SK-N-MC (cell line): ENCODE measurements at regions not wholly inside any gene's neighbourhood (a gene's known extent, or its start where the extent isn't known, plus 50 kb on each side); places are given as distances from the start of the nearest gene placed in this dataset.
"Not testable (repeated sequence)": the region's sequence is repeated elsewhere in the genome, so short reads cannot be mapped to it uniquely, and the experiment has no call there.

Source experiments
- DNase-seq: peaks from one replicate; pipeline ENCODE4 v3.0.0-alpha.2; 2011; ENCODE audit warnings: low read depth, low spot score
- H3K27ac ChIP-seq: fragments of 200-600 bp; sonication (generic); 2 replicates; pipeline ENCODE4 v1.5.1; 2016; ENCODE audit warnings: mixed run types
- H3K36me3 ChIP-seq: fragments of 200-600 bp; sonication (generic); 2 replicates; pipeline ENCODE4 v1.6.1; 2017; ENCODE audit warnings: antibody characterized with exemption, low read length, mixed read lengths; ENCODE audit not compliant: insufficient read depth
- H3K4me3 ChIP-seq: fragments of 200-600 bp; sonication (generic); 2 replicates; pipeline ENCODE4 v1.5.1; 2016
- H3K9ac ChIP-seq: fragments of 200-600 bp; sonication (generic); 2 replicates; pipeline ENCODE4 v1.8.0; 2017; ENCODE audit warnings: mixed run types, mixed read lengths; ENCODE audit not compliant: insufficient read length
- H3K9me3 ChIP-seq: fragments of 200-600 bp; sonication (generic); 2 replicates; pipeline ENCODE4 v1.6.1; 2017; ENCODE audit warnings: low read depth, mild to moderate bottlenecking, antibody characterized with exemption, low read length, moderate library complexity, mixed read lengths
- EZH2 ChIP-seq: fragments of 200-600 bp; sonication (generic); IDR thresholded peaks from one replicate; pipeline ENCODE4 v1.6.1; 2017; ENCODE audit warnings: antibody characterized with exemption
- FOXP2 ChIP-seq: optimal IDR thresholded peaks from 2 replicates; pipeline ENCODE3; 2011; ENCODE audit warnings: mild to moderate bottlenecking, moderate library complexity; ENCODE audit not compliant: insufficient read depth; ENCODE audit errors: extremely low read length, control extremely low read depth
- POLR2AphosphoS5 ChIP-seq: IDR thresholded peaks from 2 replicates; pipeline ENCODE4 v1.6.1; 2012; ENCODE audit warnings: mild to moderate bottlenecking, low read depth, low read length, borderline replicate concordance

- H3K4me3 ChIP-seq, H3K9ac ChIP-seq, H3K36me3 ChIP-seq, H3K27ac ChIP-seq, H3K9me3 ChIP-seq, DNase-seq: not testable (repeated sequence)
These were observed 101.8 kb downstream of the ATP6V0E2 start for GRCh38 chr7:149975608-149976007.

GRCh38 chr7:149978537-149978936 lies 104.8 kb downstream of the ATP6V0E2 start:
- not testable (repeated sequence) for H3K36me3 ChIP-seq, H3K9ac ChIP-seq, DNase-seq, H3K4me3 ChIP-seq, H3K27ac ChIP-seq, H3K9me3 ChIP-seq

GRCh38 chr7:149978944-149979343 lies 105.2 kb downstream of the ATP6V0E2 start:
- H3K9me3 ChIP-seq, DNase-seq, H3K36me3 ChIP-seq, H3K9ac ChIP-seq, H3K4me3 ChIP-seq, H3K27ac ChIP-seq: not testable (repeated sequence)

GRCh38 chr7:149982537-149983112 lies 108.9 kb downstream of the ATP6V0E2 start:
- H3K27ac ChIP-seq, DNase-seq, H3K9ac ChIP-seq, H3K4me3 ChIP-seq, H3K36me3 ChIP-seq, H3K9me3 ChIP-seq: not testable (repeated sequence)

DNA sequence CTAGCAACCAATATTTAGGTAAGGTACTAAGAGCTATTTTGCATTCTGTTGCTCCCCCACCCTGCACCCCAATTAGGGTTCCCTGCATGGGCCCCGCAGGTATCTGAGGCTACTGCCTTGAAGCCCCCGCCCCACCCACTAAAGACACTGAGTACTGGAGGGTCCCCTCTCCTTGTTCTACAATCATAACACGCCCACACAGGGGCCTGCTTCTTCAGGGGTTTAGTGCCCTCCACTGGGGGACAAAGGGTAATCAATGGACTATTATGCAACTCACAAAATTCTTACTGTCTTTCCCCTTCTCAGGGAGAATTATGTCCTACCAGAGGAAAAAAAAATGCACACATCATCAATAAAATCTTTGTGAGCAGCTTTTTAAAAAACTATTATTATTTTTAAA lies 113.1 kb downstream of the ATP6V0E2 start:
- not testable (repeated sequence) for DNase-seq, H3K36me3 ChIP-seq, H3K27ac ChIP-seq, H3K9ac ChIP-seq, H3K9me3 ChIP-seq, H3K4me3 ChIP-seq

- not testable (repeated sequence) for DNase-seq, H3K36me3 ChIP-seq, H3K27ac ChIP-seq, H3K9ac ChIP-seq, H3K4me3 ChIP-seq, H3K9me3 ChIP-seq
These were observed 118.0 kb downstream of the ATP6V0E2 start for GRCh38 chr7:149991652-149992302.

DNA sequence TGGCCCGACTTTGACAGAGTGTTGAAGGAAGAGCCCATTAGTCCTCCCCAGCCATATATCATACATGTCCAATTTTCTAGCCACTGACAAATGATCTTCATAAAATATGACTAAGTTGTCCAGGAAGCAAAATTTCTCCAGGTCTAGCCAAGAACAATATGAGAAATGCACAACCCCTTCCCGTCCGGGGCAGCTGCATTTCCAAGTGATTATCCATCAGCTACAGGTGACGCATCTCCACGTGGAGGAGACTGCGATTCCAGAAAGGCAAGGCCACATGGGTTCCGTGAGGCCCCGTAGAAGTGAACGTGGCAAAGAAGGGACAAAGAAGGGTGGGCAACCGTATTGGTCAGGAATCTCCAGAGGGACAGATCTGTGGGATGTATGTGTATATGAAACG lies 118.6 kb downstream of the ATP6V0E2 start:
- DNase-seq, H3K36me3 ChIP-seq, H3K27ac ChIP-seq, H3K9me3 ChIP-seq, H3K9ac ChIP-seq, H3K4me3 ChIP-seq: not testable (repeated sequence)

DNA sequence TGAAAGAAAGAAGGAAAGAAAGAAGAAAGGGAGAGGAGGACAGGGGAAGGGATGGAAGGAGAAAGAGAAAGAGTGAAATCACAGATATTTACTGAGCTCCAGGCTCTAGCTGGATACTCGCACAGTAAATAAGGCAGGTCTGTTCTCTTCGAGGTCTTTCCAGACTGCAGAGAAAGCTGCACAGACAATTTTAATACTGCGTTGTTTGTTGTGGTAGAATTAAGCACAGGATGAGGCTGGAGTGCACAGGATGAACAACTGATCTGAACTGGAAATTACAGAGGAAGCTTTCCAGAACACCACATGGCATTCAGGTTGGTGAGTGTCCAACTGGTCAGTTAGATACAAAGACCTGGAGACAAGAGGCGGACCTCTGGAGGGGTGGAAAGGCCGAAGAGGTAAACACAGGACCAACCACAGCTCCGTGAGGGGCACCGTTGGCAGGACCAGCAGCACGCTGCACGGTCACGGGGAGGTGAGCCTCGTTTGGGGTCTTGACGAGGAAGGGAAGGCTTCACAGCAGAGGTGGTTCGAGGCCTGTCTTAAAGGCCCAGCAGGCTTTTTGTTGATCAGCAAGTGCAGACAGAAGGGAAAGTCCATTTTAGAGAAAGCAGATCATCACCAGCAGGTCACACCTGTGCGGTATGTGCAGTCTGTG lies 121.7 kb downstream of the ATP6V0E2 start:
- H3K9me3 ChIP-seq, H3K36me3 ChIP-seq, H3K4me3 ChIP-seq, DNase-seq, H3K9ac ChIP-seq, H3K27ac ChIP-seq: not testable (repeated sequence)

- not testable (repeated sequence) for H3K9me3 ChIP-seq, H3K4me3 ChIP-seq, DNase-seq, H3K9ac ChIP-seq, H3K27ac ChIP-seq, H3K36me3 ChIP-seq
These were observed 127.2 kb downstream of the ATP6V0E2 start for GRCh38 chr7:150000780-150001599.

DNA sequence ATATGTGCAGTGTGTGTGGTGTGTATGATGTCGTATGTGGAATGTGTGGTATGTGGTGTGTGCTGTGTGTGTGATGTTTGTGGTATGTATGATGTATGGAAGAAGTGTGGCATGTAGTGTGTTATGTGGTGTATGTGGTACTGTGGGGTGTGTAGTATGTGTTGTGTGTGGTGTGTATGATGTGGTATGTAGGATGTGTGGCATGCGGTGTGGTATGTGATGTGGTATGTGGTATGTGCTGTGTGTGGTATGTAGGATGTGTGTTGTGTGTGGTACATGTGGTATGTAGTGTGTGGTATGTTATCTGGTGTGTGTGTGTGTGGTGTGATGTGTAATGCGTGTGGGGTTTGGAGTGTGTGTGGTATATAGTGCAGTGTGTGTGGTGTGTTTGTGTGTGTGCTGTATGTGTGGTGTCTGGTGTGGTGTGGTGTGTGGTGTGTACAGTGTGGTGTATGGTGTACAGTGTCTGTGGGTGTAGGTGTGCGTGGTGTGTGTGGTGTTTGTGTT lies 129.6 kb downstream of the ATP6V0E2 start:
- DNase-seq = no peak
- Histone ChIP-seq H3K9me3 (no peaks in the 10 kb centered on the region), H3K9ac (no peak overlapping the region), H3K27ac (no peak overlapping the region), H3K4me3 (no peak overlapping the region), H3K36me3 (no peaks in the 10 kb centered on the region)
- TF ChIP-seq FOXP2 (no peak), POLR2AphosphoS5 (no peak), EZH2 (no peak)

- not testable (repeated sequence) for H3K4me3 ChIP-seq, H3K36me3 ChIP-seq, H3K27ac ChIP-seq, H3K9me3 ChIP-seq, DNase-seq, H3K9ac ChIP-seq
These were observed 130.2 kb downstream of the ATP6V0E2 start for GRCh38 chr7:150003973-150004372.

- H3K9ac ChIP-seq, H3K9me3 ChIP-seq, DNase-seq, H3K36me3 ChIP-seq, H3K4me3 ChIP-seq, H3K27ac ChIP-seq: not testable (repeated sequence)
These were observed 131.1 kb downstream of the ATP6V0E2 start for GRCh38 chr7:150004843-150005242.

GRCh38 chr7:150009620-150010303 lies 136.0 kb downstream of the ATP6V0E2 start:
- not testable (repeated sequence) for H3K36me3 ChIP-seq, H3K9me3 ChIP-seq, H3K4me3 ChIP-seq, DNase-seq, H3K9ac ChIP-seq, H3K27ac ChIP-seq
